Neutrophil (primary cell): ENCODE measurements at regions not wholly inside any gene's neighbourhood (a gene's known extent, or its start where the extent isn't known, plus 50 kb on each side); places are given as distances from the start of the nearest gene placed in this dataset.

ENCODE experiments used
- H3K27ac ChIP-seq: fragments of 200-600 bp; sonication (generic); 2 replicates; pipeline ENCODE4 v1.5.1; 2016; ENCODE audit warnings: mild to moderate bottlenecking, moderate library complexity
- H3K27me3 ChIP-seq: fragments of 200-600 bp; sonication (generic); 2 replicates; pipeline ENCODE4 v1.6.0; 2016; ENCODE audit warnings: mild to moderate bottlenecking
- H3K36me3 ChIP-seq: fragments of 200-600 bp; sonication (generic); 2 replicates; pipeline ENCODE4 v1.5.1; 2017
- H3K4me1 ChIP-seq, 2 experiments: fragments of 200-600 bp in 1 of 2; sonication (generic) in 1 of 2; 1 replicate in 1 of 2; 2 replicates in 1 of 2; pipeline versions ENCODE4 v1.5.1 to v1.6.1; 2013 to 2016; ENCODE audit warnings: low read depth in 1 of 2, low read length in 1 of 2, mild to moderate bottlenecking in 1 of 2, moderate library complexity in 1 of 2; ENCODE audit not compliant: control insufficient read depth in 1 of 2, insufficient read depth in 1 of 2
- H3K4me3 ChIP-seq, 2 experiments: fragments of 200-600 bp in 1 of 2; sonication (generic) in 1 of 2; 1 replicate in 1 of 2; 2 replicates in 1 of 2; pipeline ENCODE4 v1.5.1; 2013 to 2016; ENCODE audit warnings: low read depth in 1 of 2, low read length in 1 of 2, mild to moderate bottlenecking in 1 of 2, moderate library complexity in 1 of 2
- H3K9me3 ChIP-seq: fragments of 200-600 bp; sonication (generic); 2 replicates; pipeline ENCODE4 v1.5.1; 2016
- CTCF ChIP-seq: fragments of 200-600 bp; sonication (generic); IDR thresholded peaks from 2 replicates; pipeline ENCODE4 v1.5.1; 2016; ENCODE audit warnings: antibody characterized with exemption

GRCh38 chr6:28810659-28811053 is 113.1 kb downstream of the TRIM27 start:
- peaks cover 100% of the 10 kb centered on the region for H3K27me3 ChIP-seq
- H3K36me3 ChIP-seq: no peaks in the 10 kb centered on the region
- H3K4me1 ChIP-seq: no peaks in the 10 kb centered on the region
- no peaks in the 10 kb centered on the region for H3K9me3 ChIP-seq
- no peak overlapping the region for H3K27ac ChIP-seq
- no peak for TF ChIP-seq CTCF
- H3K4me3 ChIP-seq: no peak overlapping the region

- Histone ChIP-seq H3K27ac (no peak overlapping the region), H3K4me3 (no peak overlapping the region), H3K9me3 (no peaks in the 10 kb centered on the region), H3K36me3 (no peaks in the 10 kb centered on the region), H3K4me1 (no peaks in the 10 kb centered on the region), H3K27me3 (peaks cover 100% of the 10 kb centered on the region)
- TF ChIP-seq CTCF: no peak
Observed at GRCh38 chr6:28811873-28812272, 111.9 kb downstream of the TRIM27 start.

- Histone ChIP-seq H3K4me3 (no peak overlapping the region), H3K27me3 (peaks cover 100% of the 10 kb centered on the region), H3K27ac (no peak overlapping the region), H3K4me1 (no peaks in the 10 kb centered on the region), H3K9me3 (no peaks in the 10 kb centered on the region), H3K36me3 (no peaks in the 10 kb centered on the region)
- TF ChIP-seq CTCF: no peak
Observed at GRCh38 chr6:28812778-28813569, 110.8 kb downstream of the TRIM27 start.

GRCh38 chr6:28814032-28814976 is 109.5 kb downstream of the TRIM27 start:
- H3K27me3 ChIP-seq: peaks cover 100% of the 10 kb centered on the region
- no peak overlapping the region for H3K27ac ChIP-seq
- no peaks in the 10 kb centered on the region for H3K4me1 ChIP-seq
- no peaks in the 10 kb centered on the region for H3K9me3 ChIP-seq
- TF ChIP-seq CTCF: no peak
- no peak overlapping the region for H3K4me3 ChIP-seq
- no peaks in the 10 kb centered on the region for H3K36me3 ChIP-seq

- H3K27me3 ChIP-seq: peaks cover 100% of the 10 kb centered on the region
Observed at GRCh38 chr6:28816339-28816908, 107.4 kb downstream of the TRIM27 start.

More at GRCh38 chr6:28816339-28816908, 107.4 kb downstream of the TRIM27 start:
- Histone ChIP-seq H3K4me1 (no peaks in the 10 kb centered on the region), H3K36me3 (no peaks in the 10 kb centered on the region), H3K27ac (no peak overlapping the region), H3K9me3 (no peaks in the 10 kb centered on the region), H3K4me3 (no peak overlapping the region)
- TF ChIP-seq CTCF: no peak
